ENCODE measurements at regions not wholly inside any gene's neighbourhood (a gene's known extent, or its start where the extent isn't known, plus 50 kb on each side); places are given as distances from the start of the nearest gene placed in this dataset.

GRCh38 chr6:147000545-147001488, 203.4 kb upstream of the STXBP5 start:
- no peak overlapping the region for H3K4me3 ChIP-seq (ENCODE audit: low read depth, low read length)
- DNase-seq (ENCODE audit: low read depth, low spot score), result peak; percentile 80
- TF ChIP-seq CTCF (IDR thresholded peaks at IDR 0.05; ENCODE audit: low read depth, low read length), result no peak
- in situ Hi-C loops (cut with HindIII; ENCODE audit: low sequenced_read_pairs), result no loop called here

GRCh38 chr6:147001621-147002020, 202.6 kb upstream of the STXBP5 start:
- TF ChIP-seq CTCF (IDR thresholded peaks at IDR 0.05; ENCODE audit: low read depth, low read length), result no peak
- no peak overlapping the region for H3K4me3 ChIP-seq (ENCODE audit: low read depth, low read length)
- in situ Hi-C loops (cut with HindIII; ENCODE audit: low sequenced_read_pairs), result no loop called here
- no peak for DNase-seq (ENCODE audit: low read depth, low spot score)

- in situ Hi-C loops (cut with HindIII; ENCODE audit: low sequenced_read_pairs), result no loop called here
Observed at GRCh38 chr6:147003186-147003585, 201.0 kb upstream of the STXBP5 start.

GRCh38 chr6:147005499-147005898, 198.7 kb upstream of the STXBP5 start:
- in situ Hi-C loops (cut with HindIII; ENCODE audit: low sequenced_read_pairs), result no loop called here
- no peak overlapping the region for H3K4me3 ChIP-seq (ENCODE audit: low read depth, low read length)
- peak; percentile 7 for TF ChIP-seq CTCF (IDR thresholded peaks at IDR 0.05; ENCODE audit: low read depth, low read length)
- no peak for DNase-seq (ENCODE audit: low read depth, low spot score)

More at GRCh38 chr6:147003186-147003585, 201.0 kb upstream of the STXBP5 start:
- H3K4me3 ChIP-seq (ENCODE audit: low read depth, low read length), result no peak overlapping the region
- no peak for DNase-seq (ENCODE audit: low read depth, low spot score)
- no peak for TF ChIP-seq CTCF (IDR thresholded peaks at IDR 0.05; ENCODE audit: low read depth, low read length)

GRCh38 chr6:147007441-147007840, 196.8 kb upstream of the STXBP5 start:
- TF ChIP-seq CTCF (IDR thresholded peaks at IDR 0.05; ENCODE audit: low read depth, low read length), result no peak
- in situ Hi-C loops (cut with HindIII; ENCODE audit: low sequenced_read_pairs), result no loop called here
- no peak for DNase-seq (ENCODE audit: low read depth, low spot score)
- H3K4me3 ChIP-seq (ENCODE audit: low read depth, low read length), result no peak overlapping the region

GRCh38 chr6:147009358-147009757, 194.9 kb upstream of the STXBP5 start:
- in situ Hi-C loops (cut with HindIII; ENCODE audit: low sequenced_read_pairs), result no loop called here
- no peak for DNase-seq (ENCODE audit: low read depth, low spot score)
- no peak for TF ChIP-seq CTCF (IDR thresholded peaks at IDR 0.05; ENCODE audit: low read depth, low read length)
- H3K4me3 ChIP-seq (ENCODE audit: low read depth, low read length), result no peak overlapping the region
